Fibroblast of skin of back (primary cell): ENCODE measurements at regions not wholly inside any gene's neighbourhood (a gene's known extent, or its start where the extent isn't known, plus 50 kb on each side); places are given as distances from the start of the nearest gene placed in this dataset.

ENCODE experiments used
- DNase-seq: peaks from one replicate; pipeline ENCODE4 v3.0.0-alpha.2; 2013

DNA sequence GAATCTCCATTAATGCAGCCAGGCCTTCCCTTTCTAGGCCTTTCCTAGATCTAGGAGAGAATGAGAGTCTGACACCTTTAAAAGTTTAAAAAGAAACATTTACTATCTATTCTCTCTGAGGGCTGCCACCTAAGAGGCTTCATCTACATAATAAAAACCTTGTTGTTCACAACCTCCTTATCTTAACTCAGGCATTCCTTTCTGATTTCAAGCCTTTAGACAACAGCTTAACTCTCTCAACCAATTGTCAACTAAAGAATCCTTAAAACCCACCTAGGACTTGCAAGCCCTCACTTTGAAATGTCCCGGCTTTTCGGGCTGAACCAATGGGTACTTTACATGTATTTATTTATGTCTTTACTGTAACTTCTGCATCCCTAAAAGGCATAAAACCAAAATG, 64.3 kb upstream of the RET start:
- no peak for DNase-seq

DNA sequence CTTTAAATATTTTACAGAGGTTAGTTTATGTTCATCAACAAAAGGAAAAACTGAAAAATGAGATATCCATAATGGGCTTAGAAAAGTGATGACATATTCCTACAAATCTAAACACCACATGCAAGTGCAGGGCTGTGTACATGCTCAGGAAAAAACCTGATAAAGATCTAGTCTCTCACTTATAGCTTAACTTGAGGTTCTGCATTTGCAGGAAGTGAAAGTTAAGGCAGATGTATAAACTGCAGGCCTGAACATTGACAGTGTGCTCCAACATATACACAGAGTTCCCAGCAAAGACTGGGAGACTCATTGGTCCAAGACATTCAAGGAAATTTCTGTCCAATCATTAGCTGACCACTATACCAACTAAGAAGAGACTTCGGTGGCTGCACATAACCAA, 63.8 kb upstream of the RET start:
- DNase-seq: no peak

DNA sequence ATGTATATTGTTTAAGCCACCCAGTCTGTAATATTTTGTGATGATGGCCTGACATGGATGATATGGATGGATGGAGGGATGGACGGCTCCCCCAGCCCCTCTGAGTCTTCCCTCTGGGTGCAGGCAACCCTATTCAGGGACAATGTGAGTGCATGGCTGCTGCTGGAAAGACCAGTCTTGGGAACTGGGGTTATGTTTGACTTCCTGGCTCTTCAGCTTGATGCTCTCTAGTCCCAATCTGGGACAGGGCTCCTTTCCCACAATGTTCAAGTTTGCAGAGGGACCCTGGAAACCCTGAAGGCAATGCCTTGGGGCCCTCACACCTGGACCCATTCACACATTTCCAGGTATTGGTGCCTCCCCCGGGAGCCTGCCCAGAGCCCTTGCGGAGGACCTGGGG, 52.3 kb upstream of the RET start:
- DNase-seq: no peak

DNA sequence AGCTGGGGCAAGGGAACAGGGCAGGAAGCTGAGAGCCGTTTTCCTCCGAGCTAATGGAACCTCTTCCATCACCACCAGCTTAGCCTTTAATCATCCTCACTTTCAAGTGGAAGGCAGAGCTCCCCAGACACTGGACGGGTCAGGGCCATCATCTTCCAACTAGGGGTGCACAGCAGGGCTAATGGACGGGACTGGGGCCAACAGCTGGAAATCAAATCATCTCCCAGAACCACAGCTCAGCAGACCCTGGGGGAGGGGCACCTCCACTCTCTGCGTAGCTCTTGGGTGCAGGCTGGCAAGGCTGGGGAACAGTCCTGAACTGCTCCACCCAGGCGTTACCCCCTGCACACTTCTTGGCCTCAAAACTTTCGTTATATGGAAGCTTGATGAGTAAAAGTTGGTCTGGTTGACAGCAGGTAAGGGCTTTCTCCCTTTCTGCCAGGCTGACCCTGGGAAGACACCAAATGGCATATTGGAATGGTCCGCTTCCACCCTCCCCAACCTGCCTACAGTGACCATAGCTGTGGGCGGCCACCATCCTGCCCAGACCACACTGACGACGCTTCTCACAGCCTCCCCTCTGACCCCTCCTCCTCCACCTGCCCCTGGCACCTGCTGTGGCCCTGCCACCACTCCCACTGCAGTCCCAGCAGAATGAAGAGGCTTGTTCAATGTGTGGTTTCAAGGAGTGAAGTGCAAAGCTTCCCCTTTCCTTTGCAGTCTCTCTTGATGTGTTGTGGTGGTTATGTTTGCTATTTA, 51.7 kb upstream of the RET start:
- no peak for DNase-seq

- peak; percentile 2 for DNase-seq
Observed at GRCh38 chr10:43026039-43026973, 50.6 kb upstream of the RET start.
